Adrenal gland (tissue), 9 donors: ENCODE measurements at regions not wholly inside any gene's neighbourhood (a gene's known extent, or its start where the extent isn't known, plus 50 kb on each side); places are given as distances from the start of the nearest gene placed in this dataset.
"Not testable (repeated sequence)": the region's sequence is repeated elsewhere in the genome, so short reads cannot be mapped to it uniquely, and the experiment has no call there.

Source experiments
- DNase-seq, 7 donors: peaks; one replicate each; pipeline ENCODE4 v3.0.0-alpha.2; 2019 to 2020
- H3K27ac ChIP-seq, 5 donors: fragments of 200-600 bp; sonication (generic) in 4 of 5; 1 replicate in 3 of 5; 2 replicates in 2 of 5; pipeline versions ENCODE4 v1.5.1 to v1.8.0; 2016 to 2020; ENCODE audit warnings: mild to moderate bottlenecking in 1 of 5
- H3K27me3 ChIP-seq: fragments of 200-600 bp; 2 replicates; pipeline ENCODE4 v1.8.0; 2021
- H3K36me3 ChIP-seq, 2 donors: fragments of 200-600 bp; replicated peaks in 1 of 2; 1 replicate in 1 of 2; 2 replicates in 1 of 2; pipeline versions ENCODE4 v1.5.1 to v1.8.0; 2018 to 2022
- H3K4me1 ChIP-seq, 2 donors: fragments of 200-600 bp; replicated peaks in 1 of 2; 1 replicate in 1 of 2; 2 replicates in 1 of 2; pipeline versions ENCODE4 v1.5.1 to v1.8.0; 2018 to 2021
- H3K4me3 ChIP-seq, 4 donors: fragments of 200-600 bp; sonication (generic) in 3 of 4; one replicate each; pipeline ENCODE4 v1.5.1; 2016 to 2018
- H3K9me3 ChIP-seq, 3 donors: fragments of 200-600 bp; sonication (generic) in 1 of 3; replicated peaks in 1 of 3; 1 replicate in 2 of 3; 2 replicates in 1 of 3; pipeline versions ENCODE4 v1.5.1 to v1.8.0; 2016 to 2021
- WGBS, 4 donors: extraction: QIAGEN DNeasy Blood & Tissue Kit in 2 of 4; methylation state at CpG; one replicate each; pipeline versions ENCODE4 v1.1.5 to v1.1.7; 2013 to 2017; 5-methylcytosine and 5-hydroxymethylcytosine counted together
- intact Hi-C, 2 donors: fragments of 100-400 bp; cut with DNase I; formaldehyde crosslinking; loops; one replicate each; pipeline versions ENCODE4 v1.14.1 to v1.15.0; 2022 to 2023
- TF ChIP-seq, protein P1 (sequence below), 6 experiments: fragments of 450-650 bp in 4 of 6; fragments of 200-600 bp in 2 of 6; sonication (generic) in 1 of 6; IDR thresholded peaks; 1 replicate in 5 of 6; 2 replicates in 1 of 6; pipeline versions ENCODE4 v1.5.1 to v1.8.0; 2016 to 2021; ENCODE audit warnings: antibody characterized with exemption in 6 of 6, mild to moderate bottlenecking in 2 of 6, moderate library complexity in 1 of 6
- donor health status: healthy with polysubstance abuse.
- donor health status: Bipolar disorder and iron deficiency.
- donor health status: DM: yes; HTN: yes; CAD: no.
- donor health status: DM: no; HTN: no; CAD: no.
- donor health status: DM: no; HTN: no; CAD: no.

DNA sequence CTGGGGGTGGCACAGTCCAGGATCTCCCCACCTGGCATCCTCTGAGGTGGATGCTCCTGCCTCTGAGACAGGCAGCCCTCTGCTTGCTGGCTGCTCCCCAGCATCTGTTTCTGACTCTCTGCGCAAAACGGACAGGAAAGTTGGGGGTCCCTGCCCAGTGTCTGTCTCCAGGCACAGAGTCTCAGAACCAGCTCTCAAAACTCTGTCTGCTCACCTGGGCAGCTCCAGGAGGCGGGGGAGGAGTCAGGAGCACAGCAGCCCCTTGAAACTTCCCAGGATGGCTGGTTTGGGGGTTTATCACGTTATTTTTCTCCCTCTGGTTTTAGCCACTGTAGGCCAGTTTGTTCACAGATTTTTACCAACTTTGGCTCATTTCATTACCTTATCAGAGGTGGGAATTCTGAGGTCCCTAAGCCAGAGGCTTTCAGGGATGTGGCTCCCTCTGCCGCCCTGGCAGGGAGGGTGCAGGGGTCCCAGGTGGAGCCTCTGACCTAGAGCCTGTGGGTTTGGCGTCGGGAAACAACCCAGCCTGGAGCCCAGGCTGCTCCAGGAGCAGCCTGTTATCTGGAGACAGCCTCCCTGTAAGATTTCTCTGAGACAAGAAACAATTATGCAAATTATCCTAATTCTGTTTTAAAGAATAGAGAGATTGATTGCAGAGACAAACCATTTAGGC lies 334.1 kb downstream of the CACNA1B start:
- DNase-seq, H3K4me3 ChIP-seq, H3K27ac ChIP-seq, H3K9me3 ChIP-seq, H3K36me3 ChIP-seq, H3K27me3 ChIP-seq, intact Hi-C loops, H3K4me1 ChIP-seq: not testable (repeated sequence)
- WGBS, 4 donors, result 50 to 74% (median 59%) methylated on average over 5 to 7 of the region's 7 CpGs
- TF ChIP-seq, protein P1, sequence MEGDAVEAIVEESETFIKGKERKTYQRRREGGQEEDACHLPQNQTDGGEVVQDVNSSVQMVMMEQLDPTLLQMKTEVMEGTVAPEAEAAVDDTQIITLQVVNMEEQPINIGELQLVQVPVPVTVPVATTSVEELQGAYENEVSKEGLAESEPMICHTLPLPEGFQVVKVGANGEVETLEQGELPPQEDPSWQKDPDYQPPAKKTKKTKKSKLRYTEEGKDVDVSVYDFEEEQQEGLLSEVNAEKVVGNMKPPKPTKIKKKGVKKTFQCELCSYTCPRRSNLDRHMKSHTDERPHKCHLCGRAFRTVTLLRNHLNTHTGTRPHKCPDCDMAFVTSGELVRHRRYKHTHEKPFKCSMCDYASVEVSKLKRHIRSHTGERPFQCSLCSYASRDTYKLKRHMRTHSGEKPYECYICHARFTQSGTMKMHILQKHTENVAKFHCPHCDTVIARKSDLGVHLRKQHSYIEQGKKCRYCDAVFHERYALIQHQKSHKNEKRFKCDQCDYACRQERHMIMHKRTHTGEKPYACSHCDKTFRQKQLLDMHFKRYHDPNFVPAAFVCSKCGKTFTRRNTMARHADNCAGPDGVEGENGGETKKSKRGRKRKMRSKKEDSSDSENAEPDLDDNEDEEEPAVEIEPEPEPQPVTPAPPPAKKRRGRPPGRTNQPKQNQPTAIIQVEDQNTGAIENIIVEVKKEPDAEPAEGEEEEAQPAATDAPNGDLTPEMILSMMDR (IDR thresholded peaks at IDR 0.05), result peak in 1 of 6 experiments; percentile 32

GRCh38 chr9:138212811-138213210 lies 335.2 kb downstream of the CACNA1B start:
- H3K4me3 ChIP-seq, H3K4me1 ChIP-seq, H3K9me3 ChIP-seq, H3K27me3 ChIP-seq, H3K36me3 ChIP-seq, DNase-seq, intact Hi-C loops, H3K27ac ChIP-seq: not testable (repeated sequence)
- WGBS, 4 donors, result 100% methylated on average over 1 of the region's 3 CpGs; no CpG with 5 or more reads in 1 of the 4 donors

- H3K36me3 ChIP-seq, H3K9me3 ChIP-seq, H3K4me1 ChIP-seq, DNase-seq, intact Hi-C loops, H3K4me3 ChIP-seq, H3K27ac ChIP-seq, H3K27me3 ChIP-seq: not testable (repeated sequence)
- WGBS, 4 donors, result 44 to 81% (median 65%) methylated on average over 2 to 4 of the region's 6 CpGs
Measured at GRCh38 chr9:138213748-138214147, 336.2 kb downstream of the CACNA1B start.

DNA sequence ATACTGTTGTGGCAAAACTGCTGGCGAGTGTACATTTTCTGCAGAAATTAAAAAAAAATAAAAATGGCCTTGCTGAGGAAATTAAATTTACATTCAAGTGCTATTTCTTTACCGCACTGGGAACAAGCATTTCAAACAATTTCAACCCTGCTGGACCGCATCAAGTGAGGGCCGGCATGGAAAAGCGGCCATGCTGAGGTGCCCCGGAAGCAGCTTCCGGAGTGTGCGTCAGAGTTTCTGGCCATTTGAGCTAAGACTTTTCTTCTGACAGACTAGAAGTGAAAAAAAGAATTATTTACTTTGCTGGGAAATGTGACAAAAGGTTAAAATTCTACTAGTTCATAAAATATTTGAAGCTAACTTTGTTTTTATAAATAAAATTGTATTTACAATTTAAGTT lies 337.0 kb downstream of the CACNA1B start:
- H3K27ac ChIP-seq, result peak overlapping the region in 1 of 5 donors; percentile 34
- DNase-seq, H3K27me3 ChIP-seq, H3K9me3 ChIP-seq, intact Hi-C loops, H3K4me3 ChIP-seq, H3K36me3 ChIP-seq, H3K4me1 ChIP-seq: not testable (repeated sequence)
- 69 to 94% (median 80%) methylated on average over 6 to 8 of the region's 8 CpGs; no CpG with 5 or more reads in 1 of the 4 donors for WGBS, 4 donors

DNA sequence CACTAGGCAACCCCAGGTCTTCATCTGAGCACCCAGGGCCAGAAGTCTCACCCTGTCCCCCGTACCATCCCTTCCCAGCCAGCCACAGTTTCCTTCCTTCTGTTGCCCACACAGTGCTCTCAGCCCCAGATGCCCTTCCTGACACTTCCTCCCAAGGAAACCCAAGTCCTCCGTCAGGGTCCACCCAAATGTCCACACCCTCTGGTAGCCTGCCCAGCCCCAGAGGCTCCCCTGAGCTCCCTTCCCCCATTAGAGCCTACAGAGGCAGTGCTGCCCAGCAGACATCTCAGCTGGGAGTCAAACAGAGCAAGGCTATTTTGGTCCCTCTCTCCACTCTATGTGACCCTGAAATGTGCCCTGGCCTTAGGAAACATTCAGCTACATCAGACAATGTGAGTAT lies 338.0 kb downstream of the CACNA1B start:
- H3K27ac ChIP-seq, DNase-seq, H3K4me1 ChIP-seq, H3K36me3 ChIP-seq, H3K9me3 ChIP-seq, H3K27me3 ChIP-seq, H3K4me3 ChIP-seq, intact Hi-C loops: not testable (repeated sequence)
- no CpG with 5 or more reads among the region's 2 CpGs for WGBS, 4 donors

DNA sequence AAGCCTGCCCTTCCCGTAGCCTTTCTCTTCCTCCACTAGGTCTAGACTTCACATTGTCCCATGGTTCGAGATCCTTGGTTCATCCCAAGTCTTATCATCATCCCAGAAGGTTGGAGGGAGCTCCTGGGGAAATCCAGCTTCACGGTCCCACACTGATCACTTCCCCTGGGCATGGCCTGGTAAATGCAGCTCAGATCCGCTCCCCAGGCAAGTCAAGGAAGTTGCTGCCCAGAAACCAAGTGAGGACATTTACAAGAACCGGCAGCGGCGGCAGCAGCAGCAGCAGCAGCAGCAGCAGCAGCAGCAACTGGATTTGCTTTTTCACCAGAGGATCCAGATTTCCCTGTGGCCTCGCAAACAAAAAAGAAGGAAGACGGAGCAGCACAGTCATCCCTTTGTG lies 339.2 kb downstream of the CACNA1B start:
- 64 to 78% (median 73%) methylated on average over 3 to 6 of the region's 9 CpGs for WGBS, 4 donors
- DNase-seq, H3K4me3 ChIP-seq, H3K27me3 ChIP-seq, H3K27ac ChIP-seq, H3K36me3 ChIP-seq, H3K4me1 ChIP-seq, H3K9me3 ChIP-seq, intact Hi-C loops: not testable (repeated sequence)

DNA sequence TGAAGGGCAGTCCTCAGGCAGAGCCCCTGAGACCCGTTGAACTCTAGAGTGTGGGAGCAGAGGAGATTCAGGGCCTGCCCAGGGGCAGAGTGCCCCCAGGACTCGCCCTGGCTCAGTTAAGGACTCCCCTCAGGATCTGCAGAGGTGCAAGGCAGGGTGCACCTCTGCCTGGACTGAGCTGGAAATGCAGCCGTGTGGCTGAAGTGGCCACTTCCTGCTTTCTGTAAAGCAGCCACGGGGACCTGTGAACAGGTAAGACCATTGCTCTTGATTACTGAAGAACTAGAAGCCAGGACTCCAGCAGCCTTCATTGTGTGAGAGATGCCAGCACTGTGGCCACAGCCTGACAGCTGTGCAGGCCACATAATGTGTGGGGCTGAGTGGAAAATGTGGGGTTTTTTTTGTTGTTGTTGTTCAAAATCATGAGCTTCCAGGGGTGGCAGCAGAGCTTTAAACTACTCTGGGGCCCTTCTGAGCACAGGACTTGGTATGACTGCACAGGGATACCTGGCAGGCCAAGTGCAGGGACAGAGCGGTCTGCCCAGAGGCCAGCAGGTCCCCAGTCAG lies 339.8 kb downstream of the CACNA1B start:
- H3K27ac ChIP-seq, H3K27me3 ChIP-seq, H3K4me1 ChIP-seq, intact Hi-C loops, H3K4me3 ChIP-seq, H3K36me3 ChIP-seq, H3K9me3 ChIP-seq, DNase-seq: not testable (repeated sequence)
- WGBS, 4 donors, result 62 to 80% (median 67%) methylated on average over 2 to 3 of the region's 5 CpGs; no CpG with 5 or more reads in 1 of the 4 donors

- H3K4me3 ChIP-seq, H3K9me3 ChIP-seq, intact Hi-C loops, H3K27me3 ChIP-seq, H3K27ac ChIP-seq, H3K4me1 ChIP-seq, H3K36me3 ChIP-seq, DNase-seq: not testable (repeated sequence)
- WGBS, 4 donors, result 90 to 95% (median 93%) methylated on average over 4 to 17 of the region's 17 CpGs
Measured at GRCh38 chr9:138219249-138219648, 341.7 kb downstream of the CACNA1B start.

DNA sequence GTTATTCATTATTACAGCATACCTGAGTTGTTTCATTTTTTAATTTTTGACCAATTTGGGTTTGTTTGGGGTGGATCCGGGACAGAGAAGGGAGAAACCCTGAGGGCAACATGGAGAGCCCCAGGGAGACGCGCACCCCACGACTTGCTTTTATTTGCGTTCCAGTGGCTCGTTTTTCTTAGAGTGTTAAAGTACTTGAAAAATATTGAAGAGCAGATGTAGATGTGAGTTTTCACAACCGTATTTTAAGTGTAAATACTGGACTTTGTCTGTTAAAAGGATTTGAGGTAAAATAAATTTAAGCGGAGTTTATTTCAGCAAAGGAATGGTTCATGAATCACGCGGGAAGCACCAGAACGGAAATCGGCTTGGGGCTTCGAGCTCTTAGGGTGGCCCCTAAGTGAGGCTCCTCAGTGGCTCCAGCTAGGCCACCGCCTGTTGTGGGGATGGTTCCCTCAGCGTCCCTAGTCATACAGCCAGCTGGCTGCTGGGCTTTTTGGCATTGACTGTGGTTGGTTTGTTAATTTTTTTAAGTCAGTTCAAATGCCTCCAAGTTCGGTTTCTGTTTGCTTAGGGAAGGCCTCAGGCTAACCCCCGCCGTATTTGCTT lies 344.0 kb downstream of the CACNA1B start:
- not testable (repeated sequence) for DNase-seq, H3K27ac ChIP-seq
- WGBS, 4 donors, result 84 to 95% (median 94%) methylated on average over 4 to 8 of the region's 18 CpGs

DNA sequence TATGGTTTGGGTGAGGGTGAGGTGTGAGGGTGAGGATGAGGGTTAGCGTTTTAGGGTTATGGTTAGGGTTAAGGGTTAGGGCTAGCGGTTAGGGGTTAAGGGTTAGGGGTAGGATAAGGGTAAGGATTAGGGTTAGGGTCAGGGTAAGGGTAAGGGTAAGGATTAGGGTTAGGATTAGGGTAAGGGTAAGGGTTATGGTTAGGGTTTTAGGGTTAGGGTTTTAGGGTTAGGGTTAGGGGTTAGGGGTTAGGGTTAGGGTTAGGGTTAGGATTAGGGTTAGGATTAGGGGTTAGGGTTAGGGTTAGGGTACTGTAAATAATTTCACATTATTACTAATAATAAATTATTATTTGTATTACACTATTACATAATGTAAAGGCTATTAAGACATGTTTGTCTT lies 359.5 kb downstream of the CACNA1B start:
- H3K4me3 ChIP-seq, H3K27me3 ChIP-seq, H3K9me3 ChIP-seq, H3K4me1 ChIP-seq, intact Hi-C loops, H3K36me3 ChIP-seq, H3K27ac ChIP-seq, DNase-seq: not testable (repeated sequence)
- 80% methylated on average over 1 of the region's 2 CpGs; no CpG with 5 or more reads in 3 of the 4 donors for WGBS, 4 donors

More for the DNA sequence above, 344.0 kb downstream of the CACNA1B start:
- H3K4me1 ChIP-seq, H3K4me3 ChIP-seq, H3K27me3 ChIP-seq, intact Hi-C loops, H3K9me3 ChIP-seq, H3K36me3 ChIP-seq: not testable (repeated sequence)
